GM12878 (cell line): ENCODE measurements at regions not wholly inside any gene's neighbourhood (a gene's known extent, or its start where the extent isn't known, plus 50 kb on each side); places are given as distances from the start of the nearest gene placed in this dataset.

ENCODE experiments used
- ATAC-seq: fragments of 200-7000 bp; cut with Tn5 transposase; 3 replicates; pipeline ENCODE4 v1.9.1; 2020; ENCODE audit warnings: mild to moderate bottlenecking, moderate library complexity
- BruUV-seq: library from RNA; stranded (reverse); fragments of 400-500 nt; replicated peaks from 2 replicates; lab custom pipeline; 2021; lab: Mats Ljungman, UMichigan
- CTCF ChIA-PET: fragments of 300-600 bp; sonication (Branson Sonifier 250); formaldehyde crosslinking; extraction: SDS; loops from one replicate; lab custom pipeline; 2021; ENCODE audit warnings: inconsistent platforms; lab: Yijun Ruan, JAX
- POLR2A ChIA-PET: fragments of 350-600 bp; formaldehyde crosslinking; extraction: SDS; loops from one replicate; lab custom pipeline; 2021; ENCODE audit warnings: inconsistent platforms; lab: Charles Lee
- RAD21 ChIA-PET: fragments of 300-600 bp; sonication (Branson Sonifier 250); formaldehyde crosslinking; loops from one replicate; lab custom pipeline; 2023; ENCODE audit warnings: antibody characterized with exemption; ENCODE audit not compliant: unreplicated experiment; lab: Charles Lee
- SMC1A ChIA-PET: fragments of 300-600 bp; sonication (Branson Sonifier 250); formaldehyde crosslinking; loops from one replicate; lab custom pipeline; 2023; ENCODE audit not compliant: unreplicated experiment, uncharacterized antibody; lab: Charles Lee
- DNase-seq: peaks from one replicate; pipeline ENCODE4 v3.0.0-alpha.2; 2011; ENCODE audit warnings: low read depth, low spot score
- FAIRE-seq: peaks from 3 replicates; lab custom pipeline; 2011; peaks lifted over from hg19 to GRCh38; lab: Jason Lieb, UNC
- H2AFZ ChIP-seq: 2 replicates; pipeline ENCODE4 v1.6.0; 2011; ENCODE audit warnings: low read depth, low read length, control low read depth; ENCODE audit not compliant: control insufficient read depth
- H3K27ac ChIP-seq: 2 replicates; pipeline ENCODE4 v1.5.1; 2011; ENCODE audit warnings: control low read depth; ENCODE audit not compliant: control insufficient read depth, insufficient read depth
- H3K27me3 ChIP-seq, 2 experiments: replicated peaks in 1 of 2; 2 replicates each; pipeline versions ENCODE4 v1.6.0 to v1.6.1; 2011; ENCODE audit warnings: low read length in 1 of 2; ENCODE audit not compliant: control insufficient read depth in 2 of 2, insufficient read depth in 2 of 2
- H3K36me3 ChIP-seq, 2 experiments: 2 replicates each; pipeline ENCODE4 v1.5.1; 2011; ENCODE audit warnings: low read length in 1 of 2; ENCODE audit not compliant: control insufficient read depth in 2 of 2, insufficient read depth in 2 of 2
- H3K4me1 ChIP-seq: 2 replicates; pipeline ENCODE4 v1.6.1; 2011; ENCODE audit warnings: mild to moderate bottlenecking, low read length, moderate library complexity, mixed read lengths; ENCODE audit not compliant: control insufficient read depth, insufficient read depth
- H3K4me2 ChIP-seq: 2 replicates; pipeline ENCODE4 v1.6.0; 2011; ENCODE audit warnings: control low read depth; ENCODE audit not compliant: control insufficient read depth, insufficient read depth
- H3K4me3 ChIP-seq: fragments of 200-600 bp; sonication (generic); 2 replicates; pipeline ENCODE4 v1.5.1; 2016
- H3K79me2 ChIP-seq: 2 replicates; pipeline ENCODE4 v1.6.0; 2011; ENCODE audit warnings: low read length; ENCODE audit not compliant: control insufficient read depth, insufficient read depth
- H3K9ac ChIP-seq: 2 replicates; pipeline ENCODE4 v1.8.0; 2011; ENCODE audit warnings: low read length, control low read depth, mixed read lengths; ENCODE audit not compliant: control insufficient read depth, insufficient read depth
- H3K9me3 ChIP-seq: replicated peaks from 3 replicates; pipeline ENCODE4 v1.5.1; 2011; ENCODE audit warnings: mild to moderate bottlenecking, low read length; ENCODE audit not compliant: control insufficient read depth, insufficient read depth
- H4K20me1 ChIP-seq: 2 replicates; pipeline ENCODE4 v1.6.0; 2011; ENCODE audit not compliant: control insufficient read depth, insufficient read depth
- ASH2L ChIP-seq: fragments of 300-600, 200-600 bp; sonication (generic); IDR thresholded peaks from 2 replicates; pipeline ENCODE4 v1.6.1; 2017; ENCODE audit warnings: low read depth, mild to moderate bottlenecking, borderline replicate concordance
- CEBPB ChIP-seq, 2 experiments: fragments of 150-350 bp in 1 of 2; IDR thresholded peaks; 2 replicates each; pipeline ENCODE4 v1.6.1; 2012 to 2014; ENCODE audit warnings: low read depth in 2 of 2, low read length in 2 of 2, borderline replicate concordance in 1 of 2, inconsistent platforms in 1 of 2
- CREM ChIP-seq: IDR thresholded peaks from 2 replicates; pipeline ENCODE4 v1.6.1; 2014; ENCODE audit warnings: antibody characterized with exemption, low read depth
- ELK1 ChIP-seq: IDR thresholded peaks from 2 replicates; pipeline ENCODE4 v1.6.1; 2012; ENCODE audit warnings: low read depth, low read length, improper control_type of control experiment
- IKZF2 ChIP-seq, 2 experiments: fragments of 450-650 bp; IDR thresholded peaks; 2 replicates each; pipeline ENCODE4 v1.6.1; 2017; ENCODE audit warnings: mild to moderate bottlenecking in 2 of 2, moderate library complexity in 2 of 2
- JUND ChIP-seq: IDR thresholded peaks from 2 replicates; pipeline ENCODE4 v1.6.1; 2012; ENCODE audit warnings: low read depth, mild to moderate bottlenecking, low read length, improper control_type of control experiment, moderate library complexity
- NFYB ChIP-seq: IDR thresholded peaks from 2 replicates; pipeline ENCODE4 v1.6.1; 2011; ENCODE audit warnings: low read depth, mild to moderate bottlenecking, low read length, improper control_type of control experiment, moderate library complexity; ENCODE audit not compliant: insufficient read depth
- NR2C1 ChIP-seq: fragments of 450-650 bp; IDR thresholded peaks from 2 replicates; pipeline ENCODE4 v1.6.1; 2017; ENCODE audit warnings: antibody characterized with exemption, mild to moderate bottlenecking, moderate library complexity
- PAX8 ChIP-seq: fragments of 450-650 bp; IDR thresholded peaks from 2 replicates; pipeline ENCODE4 v1.6.1; 2017; ENCODE audit warnings: mild to moderate bottlenecking, moderate library complexity
- POU2F2 ChIP-seq: IDR thresholded peaks from 3 replicates; pipeline ENCODE4 v1.6.1; 2011; ENCODE audit warnings: low read depth, mild to moderate bottlenecking, low read length, borderline replicate concordance
- RAD21 ChIP-seq: IDR thresholded peaks from 2 replicates; pipeline ENCODE4 v1.6.1; 2011; ENCODE audit warnings: mild to moderate bottlenecking, low read depth, low read length, moderate library complexity; ENCODE audit not compliant: insufficient read depth
- RAD51 ChIP-seq: fragments of 450-650 bp; IDR thresholded peaks from 2 replicates; pipeline ENCODE4 v1.6.1; 2016; ENCODE audit warnings: moderate library complexity, mild to moderate bottlenecking, inconsistent platforms
- SMAD5 ChIP-seq: IDR thresholded peaks from 2 replicates; pipeline ENCODE4 v1.6.1; 2016; ENCODE audit warnings: antibody characterized with exemption, low read depth
- SUZ12 ChIP-seq: fragments of 200-600 bp; sonication (generic); IDR thresholded peaks from one replicate; pipeline ENCODE4 v1.6.1; 2018; ENCODE audit warnings: antibody characterized with exemption, mild to moderate bottlenecking; ENCODE audit not compliant: unreplicated experiment
- USF1 ChIP-seq: IDR thresholded peaks from 2 replicates; pipeline ENCODE4 v1.6.1; 2011; ENCODE audit warnings: borderline replicate concordance, low read depth, mild to moderate bottlenecking, moderate library complexity, mixed read lengths, low read length; ENCODE audit not compliant: insufficient read depth; ENCODE audit errors: extremely low read length
- WGBS: methylation state at CpG from one replicate; pipeline ENCODE4 v1.1.6; 2016; ENCODE audit warnings: low lambda C conversion rate; ENCODE audit not compliant: insufficient replicate concordance, insufficient coverage; ENCODE audit errors: missing lambda C conversion rate; 5-methylcytosine and 5-hydroxymethylcytosine counted together
- in situ Hi-C: fragments of 300-500 bp; cut with MboI; formaldehyde crosslinking; loops from 9 replicates; pipeline ENCODE4 v1.14.3; 2018; ENCODE audit warnings: mixed read lengths
- intact Hi-C: fragments of 100-400 bp; cut with micrococcal nuclease; formaldehyde crosslinking; loops from one replicate; pipeline ENCODE4 v1.14.2; 2022; ENCODE audit not compliant: unreplicated experiment

- intact Hi-C loops = no loop called here
- 0% methylated on average over 2 of the region's 2 CpGs for WGBS
- TF ChIP-seq NR2C1 (no peak), ASH2L (no peak), RAD51 (no peak), CEBPB (IDR thresholded peaks at IDR 0.05; ENCODE audit: borderline replicate concordance in 1 of 2, low read depth in 2 of 2, low read length in 2 of 2) (no peak), JUND (no peak), PAX8 (no peak), IKZF2 (IDR thresholded peaks at IDR 0.05) (no peak), NFYB (no peak), POU2F2 (no peak), SMAD5 (no peak), USF1 (no peak), SUZ12 (no peak), ELK1 (no peak), RAD21 (no peak), CREM (no peak)
- ChIA-PET CTCF (interaction anchor here (0.8 to 0.9 kb wide), 2 partner anchors 227 to 611 kb away, joined by 3 to 4 read pairs; no protein-coding TSS in a partner anchor), SMC1A (interaction anchor here (0.6 kb wide), 1 partner anchor 70 kb away, joined by 3 read pairs; no protein-coding TSS in a partner anchor), RAD21 (no interaction called here), POLR2A (no interaction called here)
- Histone ChIP-seq H2AFZ (no peak overlapping the region), H3K4me3 (no peak overlapping the region), H3K4me1 (no peaks in the 10 kb centered on the region), H3K9ac (no peak overlapping the region), H3K9me3 (no peaks in the 10 kb centered on the region), H3K36me3 (no peaks in the 10 kb centered on the region), H3K79me2 (no peaks in the 10 kb centered on the region), H3K27me3 (0 out of 4 replicates have a peak, but pooled peaks cover 0 to 2% of the 10 kb centered on the region in 2 experiments), H3K4me2 (no peak overlapping the region), H4K20me1 (no peaks in the 10 kb centered on the region; the same call in 1 of the 2 replicates), H3K27ac (no peak overlapping the region)
- FAIRE-seq = no peak
- in situ Hi-C loops = no loop called here
- no TSS peak for BruUV-seq
- ATAC-seq = no peak
- DNase-seq = no peak
Measured at GRCh38 chr5:38669361-38669880, 113.0 kb upstream of the LIFR start.
